GM18951 (cell line): ENCODE measurements at regions not wholly inside any gene's neighbourhood (a gene's known extent, or its start where the extent isn't known, plus 50 kb on each side); places are given as distances from the start of the nearest gene placed in this dataset.

Experiments used
- POLR2A ChIP-seq: IDR thresholded peaks from 4 replicates; pipeline ENCODE4 v1.6.1; 2011; ENCODE audit warnings: mild to moderate bottlenecking; ENCODE audit not compliant: insufficient read length, insufficient read depth; ENCODE audit errors: extremely low read depth
- in situ Hi-C: fragments of 300-500 bp; cut with MboI; formaldehyde crosslinking; loops from one replicate; pipeline ENCODE4 v1.12.0; 2022; ENCODE audit warnings: low sequenced_read_pairs, mixed read lengths, inconsistent platforms; ENCODE audit not compliant: unreplicated experiment

- TF ChIP-seq POLR2A = no peak
- in situ Hi-C loops = no loop called here
Measured at GRCh38 chr17:63314761-63315160, 131.3 kb downstream of the CYB561 start.

GRCh38 chr17:63316100-63316499 lies 130.0 kb downstream of the CYB561 start:
- no peak for TF ChIP-seq POLR2A
- in situ Hi-C loops = no loop called here

GRCh38 chr17:63317166-63317840 lies 128.8 kb downstream of the CYB561 start:
- TF ChIP-seq POLR2A = no peak

GRCh38 chr17:63325808-63326207 lies 120.3 kb downstream of the CYB561 start:
- in situ Hi-C loops = no loop called here
- no peak for TF ChIP-seq POLR2A

More at GRCh38 chr17:63317166-63317840, 128.8 kb downstream of the CYB561 start:
- in situ Hi-C loops = no loop called here

- in situ Hi-C loops = no loop called here
- TF ChIP-seq POLR2A = no peak
Measured at GRCh38 chr17:63329876-63330275, 116.2 kb downstream of the CYB561 start.

GRCh38 chr17:63331301-63332061 lies 114.6 kb downstream of the CYB561 start:
- no peak for TF ChIP-seq POLR2A
- in situ Hi-C loops = no loop called here

GRCh38 chr17:63332286-63332685 lies 113.8 kb downstream of the CYB561 start:
- in situ Hi-C loops = no loop called here
- TF ChIP-seq POLR2A = no peak

- TF ChIP-seq POLR2A = no peak
Measured at GRCh38 chr17:63333869-63334268, 112.2 kb downstream of the CYB561 start.

GRCh38 chr17:63335831-63336230 lies 110.3 kb downstream of the CYB561 start:
- in situ Hi-C loops = no loop called here
- TF ChIP-seq POLR2A = no peak

More at GRCh38 chr17:63333869-63334268, 112.2 kb downstream of the CYB561 start:
- in situ Hi-C loops = no loop called here

- in situ Hi-C loops = no loop called here
- TF ChIP-seq POLR2A = no peak
Measured at GRCh38 chr17:63337579-63337978, 108.5 kb downstream of the CYB561 start.

GRCh38 chr17:63338272-63338671 lies 107.8 kb downstream of the CYB561 start:
- TF ChIP-seq POLR2A = no peak
- in situ Hi-C loops = no loop called here

- no peak for TF ChIP-seq POLR2A
- in situ Hi-C loops = no loop called here
Measured at GRCh38 chr17:63341276-63341675, 104.8 kb downstream of the CYB561 start.

GRCh38 chr17:63344383-63344782 lies 101.7 kb downstream of the CYB561 start:
- TF ChIP-seq POLR2A = no peak
- in situ Hi-C loops = no loop called here

- no peak for TF ChIP-seq POLR2A
- in situ Hi-C loops = no loop called here
Measured at GRCh38 chr17:63345611-63346010, 100.5 kb downstream of the CYB561 start.
